CD4-positive, CD25-positive, alpha-beta regulatory T cell (primary cell): ENCODE measurements at regions not wholly inside any gene's neighbourhood (a gene's known extent, or its start where the extent isn't known, plus 50 kb on each side); places are given as distances from the start of the nearest gene placed in this dataset.

Experiments used
- ATAC-seq, 2 donors: fragments of 150-1000 bp; cut with Tn5 transposase; one replicate each; pipeline ENCODE4 v1.10.0; 2021; ENCODE audit warnings: low read depth in 2 of 2, moderate number of reproducible peaks in 2 of 2, moderate library complexity in 1 of 2
- DNase-seq, 3 donors: peaks; one replicate each; pipeline versions ENCODE4 v3.0.0 to v3.0.0-alpha.2; 2012 to 2022; ENCODE audit warnings: mixed read lengths in 1 of 3
- H3K27ac ChIP-seq: one replicate; pipeline ENCODE4 v1.7.0; 2013; ENCODE audit warnings: mild to moderate bottlenecking, low read length; ENCODE audit not compliant: insufficient read depth, poor library complexity, severe bottlenecking
- H3K27me3 ChIP-seq: one replicate; pipeline ENCODE4 v1.7.0; 2013; ENCODE audit warnings: low read length; ENCODE audit not compliant: control insufficient read depth, insufficient read depth
- H3K36me3 ChIP-seq: one replicate; pipeline ENCODE4 v1.7.0; 2013; ENCODE audit warnings: mild to moderate bottlenecking, low read length, moderate library complexity; ENCODE audit not compliant: control insufficient read depth, insufficient read depth
- H3K4me1 ChIP-seq: 2 replicates; pipeline ENCODE4 v1.7.0; 2013; ENCODE audit warnings: mild to moderate bottlenecking, low read length; ENCODE audit not compliant: insufficient read depth, control insufficient read depth, poor library complexity, severe bottlenecking
- H3K4me3 ChIP-seq: one replicate; pipeline ENCODE4 v1.7.0; 2013; ENCODE audit warnings: low read depth, mild to moderate bottlenecking, low read length, moderate library complexity
- H3K9me3 ChIP-seq, 2 experiments: 1 replicate in 1 of 2; 2 replicates in 1 of 2; pipeline ENCODE4 v1.7.0; 2013; ENCODE audit warnings: low read length in 2 of 2, mild to moderate bottlenecking in 1 of 2, moderate library complexity in 1 of 2; ENCODE audit not compliant: control insufficient read depth in 2 of 2
- H3K27ac Mint-ChIP-seq, 3 donors: one replicate each; pipeline ENCODE4 v1.8.0; 2020 to 2022; ENCODE audit warnings: mild to moderate bottlenecking in 3 of 3, mixed read lengths in 3 of 3, moderate library complexity in 2 of 3
- H3K27me3 Mint-ChIP-seq: one replicate; pipeline ENCODE4 v1.8.0; 2022; ENCODE audit warnings: mild to moderate bottlenecking, mixed read lengths
- H3K36me3 Mint-ChIP-seq: one replicate; pipeline ENCODE4 v1.8.0; 2020; ENCODE audit warnings: mixed read lengths
- H3K4me1 Mint-ChIP-seq, 4 donors: one replicate each; pipeline ENCODE4 v1.8.0; 2020 to 2022; ENCODE audit warnings: mixed read lengths in 4 of 4, mild to moderate bottlenecking in 1 of 4
- H3K4me3 Mint-ChIP-seq, 4 donors: one replicate each; pipeline ENCODE4 v1.8.0; 2020 to 2022; ENCODE audit warnings: mild to moderate bottlenecking in 4 of 4, mixed read lengths in 4 of 4, moderate library complexity in 3 of 4
- H3K9me3 Mint-ChIP-seq, 7 donors: one replicate each; pipeline ENCODE4 v1.8.0; 2020 to 2022; ENCODE audit warnings: mixed read lengths in 7 of 7, mild to moderate bottlenecking in 3 of 7, moderate library complexity in 2 of 7

GRCh38 chr21:32955311-32956060 lies 70.2 kb upstream of the OLIG2 start:
- Histone ChIP-seq H3K36me3 (no peaks in the 10 kb centered on the region), H3K4me3 (no peak overlapping the region), H3K9me3 (no peaks in the 10 kb centered on the region), H3K4me1 (no peaks in the 10 kb centered on the region), H3K27ac (no peak overlapping the region), H3K27me3 (peaks cover 25% of the 10 kb centered on the region)
- Mint-ChIP-seq H3K27me3 (peaks cover 46% of the 10 kb centered on the region), H3K9me3 (peaks cover 0 to 1% (median 0%) of the 10 kb centered on the region in 7 donors), H3K4me3 (peak overlapping the region in 1 of 4 donors; percentile 16), H3K4me1 (peaks cover 0 to 5% (median 1%) of the 10 kb centered on the region in 4 donors), H3K36me3 (no peaks in the 10 kb centered on the region), H3K27ac (no peak overlapping the region)
- DNase-seq = no peak
- no peak for ATAC-seq

- Histone ChIP-seq H3K4me1 (no peaks in the 10 kb centered on the region), H3K36me3 (no peaks in the 10 kb centered on the region), H3K4me3 (no peak overlapping the region), H3K27me3 (peaks cover 27% of the 10 kb centered on the region), H3K9me3 (peaks cover 0 to 2% of the 10 kb centered on the region in 2 experiments), H3K27ac (no peak overlapping the region)
- Mint-ChIP-seq H3K9me3 (peaks cover 0 to 2% (median 0%) of the 10 kb centered on the region in 7 donors), H3K4me1 (peaks cover 0 to 5% (median 1%) of the 10 kb centered on the region in 4 donors), H3K27me3 (peaks cover 51% of the 10 kb centered on the region), H3K27ac (no peak overlapping the region), H3K36me3 (no peaks in the 10 kb centered on the region), H3K4me3 (no peak overlapping the region)
- DNase-seq = no peak
- no peak for ATAC-seq
Measured at GRCh38 chr21:32956061-32956656, 69.6 kb upstream of the OLIG2 start.

- Mint-ChIP-seq H3K4me3 (no peak overlapping the region), H3K27me3 (peaks cover 51% of the 10 kb centered on the region), H3K9me3 (peaks cover 0 to 3% (median 0%) of the 10 kb centered on the region in 7 donors), H3K27ac (no peak overlapping the region), H3K4me1 (peaks cover 0 to 2% (median 0%) of the 10 kb centered on the region in 4 donors), H3K36me3 (no peaks in the 10 kb centered on the region)
- Histone ChIP-seq H3K27ac (no peak overlapping the region), H3K4me3 (no peak overlapping the region), H3K4me1 (no peaks in the 10 kb centered on the region), H3K36me3 (no peaks in the 10 kb centered on the region), H3K27me3 (peaks cover 32% of the 10 kb centered on the region), H3K9me3 (peaks cover 0 to 2% of the 10 kb centered on the region in 2 experiments)
- ATAC-seq = no peak
- DNase-seq = no peak
Measured at GRCh38 chr21:32957545-32957944, 68.2 kb upstream of the OLIG2 start.

- H3K4me1 ChIP-seq = no peaks in the 10 kb centered on the region
- ATAC-seq = no peak
- H3K4me3 ChIP-seq = no peak overlapping the region
- H3K27ac ChIP-seq = no peak overlapping the region
- peaks cover 32% of the 10 kb centered on the region for H3K27me3 ChIP-seq
- Mint-ChIP-seq H3K4me1 (peaks cover 0 to 2% (median 0%) of the 10 kb centered on the region in 4 donors), H3K4me3 (no peak overlapping the region), H3K36me3 (no peaks in the 10 kb centered on the region), H3K27ac (no peak overlapping the region), H3K27me3 (peaks cover 51% of the 10 kb centered on the region), H3K9me3 (peaks cover 0 to 3% (median 0%) of the 10 kb centered on the region in 7 donors)
- DNase-seq = no peak
- H3K9me3 ChIP-seq = peaks cover 0 to 2% of the 10 kb centered on the region in 2 experiments
- H3K36me3 ChIP-seq = no peaks in the 10 kb centered on the region
Measured at GRCh38 chr21:32958288-32959002, 67.3 kb upstream of the OLIG2 start.

GRCh38 chr21:32962268-32962667 lies 63.5 kb upstream of the OLIG2 start:
- Histone ChIP-seq H3K9me3 (peaks cover 0 to 2% of the 10 kb centered on the region in 2 experiments), H3K4me1 (no peaks in the 10 kb centered on the region), H3K27ac (no peak overlapping the region), H3K36me3 (no peaks in the 10 kb centered on the region), H3K4me3 (no peak overlapping the region), H3K27me3 (peaks cover 16% of the 10 kb centered on the region)
- ATAC-seq (no peak), DNase-seq (no peak)
- Mint-ChIP-seq H3K9me3 (peaks cover 0 to 3% (median 0%) of the 10 kb centered on the region in 7 donors), H3K27ac (no peak overlapping the region), H3K4me3 (no peak overlapping the region), H3K4me1 (no peaks in the 10 kb centered on the region), H3K27me3 (peaks cover 48% of the 10 kb centered on the region), H3K36me3 (no peaks in the 10 kb centered on the region)

- DNase-seq (no peak), ATAC-seq (no peak)
- H3K4me3 Mint-ChIP-seq = no peak overlapping the region
- H3K4me1 Mint-ChIP-seq = no peaks in the 10 kb centered on the region
- no peaks in the 10 kb centered on the region for H3K36me3 Mint-ChIP-seq
- Histone ChIP-seq H3K9me3 (peaks cover 0 to 2% of the 10 kb centered on the region in 2 experiments), H3K4me1 (no peaks in the 10 kb centered on the region), H3K36me3 (no peaks in the 10 kb centered on the region), H3K27me3 (peaks cover 12% of the 10 kb centered on the region), H3K4me3 (no peak overlapping the region), H3K27ac (no peak overlapping the region)
- H3K27ac Mint-ChIP-seq = no peak overlapping the region
- peaks cover 0 to 3% (median 0%) of the 10 kb centered on the region in 7 donors for H3K9me3 Mint-ChIP-seq
- peaks cover 35% of the 10 kb centered on the region for H3K27me3 Mint-ChIP-seq
Measured at GRCh38 chr21:32965129-32965680, 60.5 kb upstream of the OLIG2 start.

GRCh38 chr21:32966120-32966519 lies 59.6 kb upstream of the OLIG2 start:
- peaks cover 0 to 2% (median 0%) of the 10 kb centered on the region in 7 donors for H3K9me3 Mint-ChIP-seq
- peaks cover 31% of the 10 kb centered on the region for H3K27me3 Mint-ChIP-seq
- no peak overlapping the region for H3K4me3 Mint-ChIP-seq

More at GRCh38 chr21:32966120-32966519, 59.6 kb upstream of the OLIG2 start:
- Histone ChIP-seq H3K27me3 (peaks cover 11% of the 10 kb centered on the region), H3K36me3 (no peaks in the 10 kb centered on the region), H3K27ac (no peak overlapping the region), H3K9me3 (peaks cover 0 to under 1% of the 10 kb centered on the region in 2 experiments), H3K4me1 (no peaks in the 10 kb centered on the region), H3K4me3 (no peak overlapping the region)
- ATAC-seq (no peak), DNase-seq (no peak)
- H3K27ac Mint-ChIP-seq = no peak overlapping the region
- H3K36me3 Mint-ChIP-seq = no peaks in the 10 kb centered on the region
- H3K4me1 Mint-ChIP-seq = no peaks in the 10 kb centered on the region
